GM12891 (cell line): ENCODE measurements at regions not wholly inside any gene's neighbourhood (a gene's known extent, or its start where the extent isn't known, plus 50 kb on each side); places are given as distances from the start of the nearest gene placed in this dataset.
"Not testable (repeated sequence)": the region's sequence is repeated elsewhere in the genome, so short reads cannot be mapped to it uniquely, and the experiment has no call there.

ENCODE experiments used
- DNase-seq: peaks from one replicate; pipeline ENCODE4 v3.0.0; 2011; ENCODE audit warnings: low spot score; ENCODE audit not compliant: insufficient read length
- FAIRE-seq: peaks from 2 replicates; lab custom pipeline; 2011; peaks lifted over from hg19 to GRCh38; lab: Jason Lieb, UNC
- PAX5 ChIP-seq: IDR thresholded peaks from 2 replicates; pipeline ENCODE4 v1.6.1; 2011; ENCODE audit warnings: low read length, moderate library complexity, mild to moderate bottlenecking; ENCODE audit not compliant: insufficient read depth, severe bottlenecking
- POLR2A ChIP-seq: IDR thresholded peaks from 2 replicates; pipeline ENCODE4 v1.6.1; 2011; ENCODE audit warnings: low read depth, low read length, control low read depth
- POLR2AphosphoS5 ChIP-seq: IDR thresholded peaks from 2 replicates; pipeline ENCODE4 v1.6.1; 2011; ENCODE audit warnings: low read depth, low read length, control low read depth
- POU2F2 ChIP-seq: IDR thresholded peaks from 2 replicates; pipeline ENCODE4 v1.6.1; 2011; ENCODE audit warnings: low read depth, mild to moderate bottlenecking, control low read depth, low read length, moderate library complexity
- SPI1 ChIP-seq: IDR thresholded peaks from 2 replicates; pipeline ENCODE4 v1.6.1; 2011; ENCODE audit warnings: low read depth, low read length, control low read depth
- TAF1 ChIP-seq: IDR thresholded peaks from 2 replicates; pipeline ENCODE4 v1.6.1; 2011; ENCODE audit warnings: low read depth, low read length, control low read depth

GRCh38 chr10:33092596-33092995, 134.6 kb upstream of the ITGB1 start:
- FAIRE-seq (no peak), DNase-seq (no peak)
- TF ChIP-seq TAF1: no peak
- no peak for TF ChIP-seq POU2F2
- TF ChIP-seq POLR2A: no peak
- TF ChIP-seq POLR2AphosphoS5: no peak
- TF ChIP-seq SPI1: no peak
- no peak for TF ChIP-seq PAX5

- FAIRE-seq (no peak), DNase-seq (no peak)
- TF ChIP-seq SPI1 (no peak), TAF1 (no peak), POLR2AphosphoS5 (no peak)
These were observed 133.2 kb upstream of the ITGB1 start for GRCh38 chr10:33091201-33091600.

- TF ChIP-seq POU2F2 (no peak), TAF1 (no peak), PAX5 (no peak), POLR2AphosphoS5 (no peak), POLR2A (no peak), SPI1 (no peak)
- no peak for FAIRE-seq
- DNase-seq: no peak
These were observed 131.0 kb upstream of the ITGB1 start for GRCh38 chr10:33088990-33089389.

DNA sequence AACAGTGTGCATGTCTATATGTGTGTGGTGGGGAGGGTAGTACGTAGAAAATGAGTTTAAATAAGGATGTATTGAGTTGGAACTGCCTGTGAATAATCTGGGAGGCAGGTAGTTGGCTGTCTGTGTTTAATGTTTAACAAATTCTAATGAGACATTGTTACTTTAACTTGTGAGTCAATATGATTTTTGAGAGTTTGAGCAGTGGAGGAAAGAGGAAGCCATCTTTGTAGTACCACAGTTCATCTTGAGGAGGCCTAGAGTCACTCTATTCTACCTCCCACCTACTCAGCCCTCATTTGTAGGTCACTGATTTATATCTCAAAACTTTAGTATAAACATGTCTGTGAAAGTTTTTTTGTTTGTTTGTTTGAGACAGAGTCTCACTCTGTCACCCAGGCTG, 129.9 kb upstream of the ITGB1 start:
- no peak for TF ChIP-seq TAF1
- no peak for TF ChIP-seq POLR2AphosphoS5
- TF ChIP-seq POLR2A: no peak
- TF ChIP-seq POU2F2: no peak
- TF ChIP-seq SPI1: no peak
- no peak for DNase-seq

GRCh38 chr10:33087152-33087551, 129.1 kb upstream of the ITGB1 start:
- no peak for FAIRE-seq
- no peak for DNase-seq
- TF ChIP-seq POU2F2: no peak
- TF ChIP-seq POLR2AphosphoS5: no peak

More for the DNA sequence above, 129.9 kb upstream of the ITGB1 start:
- FAIRE-seq: no peak

DNA sequence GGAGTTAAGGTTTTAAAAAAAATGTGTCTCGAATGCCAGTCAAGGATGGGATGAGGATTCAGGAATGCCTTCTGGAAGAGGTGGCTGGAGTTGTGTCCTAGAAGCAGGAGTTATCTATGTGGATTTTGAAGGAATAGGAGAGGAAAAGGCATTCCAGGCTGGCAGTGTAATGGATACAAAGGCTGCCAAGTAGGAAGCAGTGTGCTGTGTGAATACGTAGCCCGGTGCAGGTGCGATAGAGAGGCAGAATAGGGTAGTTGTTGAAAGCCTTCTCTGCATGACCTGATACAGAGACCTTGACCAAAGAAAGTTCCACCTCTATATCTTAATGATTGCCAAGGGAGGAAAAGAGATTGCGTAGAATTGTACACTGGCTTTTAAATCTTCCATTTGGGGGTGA, 128.1 kb upstream of the ITGB1 start:
- no peak for DNase-seq
- no peak for TF ChIP-seq POU2F2
- no peak for TF ChIP-seq PAX5
- TF ChIP-seq SPI1: no peak
- TF ChIP-seq TAF1: no peak
- TF ChIP-seq POLR2AphosphoS5: no peak
- TF ChIP-seq POLR2A: no peak
- no peak for FAIRE-seq

DNA sequence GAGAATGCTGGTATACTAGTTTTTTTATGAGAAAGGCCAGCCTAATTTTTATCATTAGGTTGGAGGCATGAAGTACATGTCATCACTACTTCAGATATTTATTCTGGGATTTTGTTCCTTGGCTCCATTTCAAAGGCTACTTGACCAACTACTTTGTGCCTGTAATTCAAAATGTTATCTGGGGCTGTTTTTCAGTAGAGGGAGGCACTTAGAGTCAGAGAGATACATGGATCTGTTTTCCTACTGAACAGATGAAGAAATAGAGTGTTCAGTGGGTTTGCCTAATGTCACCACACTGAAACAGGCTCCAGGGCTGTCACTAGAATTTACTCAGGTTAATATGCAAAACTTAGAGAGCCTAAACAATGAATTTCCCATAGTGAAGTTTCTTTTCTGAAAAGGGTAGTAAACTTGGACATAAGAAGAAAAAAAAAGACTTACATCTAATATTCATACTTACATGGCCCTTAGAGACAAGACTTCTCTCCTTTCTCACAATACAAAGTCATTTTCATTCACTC, 127.3 kb upstream of the ITGB1 start:
- FAIRE-seq (no peak), DNase-seq (no peak)
- TF ChIP-seq PAX5 (no peak), POU2F2 (no peak), TAF1 (no peak), SPI1 (no peak), POLR2AphosphoS5 (no peak), POLR2A (no peak)

DNA sequence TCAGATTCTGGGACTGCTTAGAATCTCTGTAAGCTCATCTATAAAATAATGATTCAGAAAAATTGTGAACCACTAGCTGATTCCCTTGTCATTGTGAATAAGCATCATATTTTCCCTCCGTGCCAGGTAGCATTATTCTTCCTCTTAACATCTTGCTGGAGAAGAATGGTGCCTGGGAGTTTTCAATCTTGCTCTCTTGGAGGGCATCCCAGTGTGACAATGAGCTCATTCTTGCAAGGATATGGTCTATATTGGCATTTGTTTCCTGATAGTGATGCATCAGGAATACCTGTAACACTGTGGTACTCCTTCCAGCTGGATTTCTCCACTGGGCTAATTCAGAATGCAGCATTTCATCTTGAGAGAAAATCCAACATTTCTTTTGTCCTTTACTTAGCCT, 126.4 kb upstream of the ITGB1 start:
- TF ChIP-seq PAX5: no peak
- no peak for TF ChIP-seq TAF1
- TF ChIP-seq POLR2A: no peak
- TF ChIP-seq POU2F2: no peak
- no peak for TF ChIP-seq SPI1
- TF ChIP-seq POLR2AphosphoS5: no peak
- FAIRE-seq: no peak
- no peak for DNase-seq

DNA sequence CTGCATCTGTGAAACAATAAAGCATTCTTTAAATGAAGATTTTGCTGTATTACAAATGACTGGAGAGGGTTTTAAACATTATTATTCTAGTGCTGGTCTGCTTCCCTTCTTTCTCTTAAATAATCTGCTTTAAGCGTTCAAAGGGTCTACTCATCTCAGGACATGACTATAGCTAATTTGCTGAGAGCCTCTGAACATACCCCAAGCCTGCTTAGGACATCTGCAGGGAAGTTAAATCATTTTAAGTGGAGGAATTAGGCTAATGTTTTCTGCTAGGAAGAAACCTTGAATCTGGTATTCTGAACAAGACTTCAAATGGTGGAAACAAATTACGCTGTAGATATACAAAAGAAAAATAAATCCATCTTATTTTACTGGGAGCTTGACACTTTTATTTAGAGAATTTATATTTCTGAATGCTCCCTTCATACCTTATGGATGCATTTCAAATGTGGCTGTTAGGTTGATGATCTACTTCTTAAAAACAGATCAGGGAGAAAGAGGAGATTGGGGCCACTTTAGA, 124.4 kb upstream of the ITGB1 start:
- FAIRE-seq (no peak), DNase-seq (no peak)
- no peak for TF ChIP-seq PAX5
- no peak for TF ChIP-seq POU2F2
- TF ChIP-seq POLR2A: no peak
- TF ChIP-seq TAF1: no peak
- TF ChIP-seq POLR2AphosphoS5: no peak
- TF ChIP-seq SPI1: no peak

DNA sequence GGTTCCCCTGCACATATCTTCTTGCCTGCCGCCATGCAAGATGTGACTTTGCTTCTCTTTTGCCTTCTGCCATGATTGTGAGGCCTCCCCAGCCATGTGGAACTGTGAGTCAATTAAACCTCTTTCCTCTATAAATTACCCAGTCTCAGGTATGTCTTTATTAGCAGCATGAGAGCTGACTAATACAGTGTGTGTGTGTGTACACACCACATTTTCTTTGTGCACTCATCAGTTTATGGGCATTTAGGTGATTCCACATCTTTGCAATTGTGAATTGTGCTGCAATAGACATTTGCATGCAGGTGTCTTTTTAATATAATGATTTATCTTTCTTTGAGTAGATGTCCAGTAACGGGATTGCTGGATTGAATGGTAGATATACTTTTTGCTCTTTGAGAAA, 122.4 kb upstream of the ITGB1 start:
- not testable (repeated sequence) for FAIRE-seq

GRCh38 chr10:33074443-33074842, 116.4 kb upstream of the ITGB1 start:
- DNase-seq: no peak
- TF ChIP-seq TAF1: no peak
- no peak for TF ChIP-seq PAX5
- no peak for TF ChIP-seq SPI1
- no peak for TF ChIP-seq POU2F2
- TF ChIP-seq POLR2AphosphoS5: no peak
- TF ChIP-seq POLR2A: no peak
- FAIRE-seq: no peak

More for the DNA sequence above, 122.4 kb upstream of the ITGB1 start:
- not testable (repeated sequence) for DNase-seq
